ENCODE measurements at regions not wholly inside any gene's neighbourhood (a gene's known extent, or its start where the extent isn't known, plus 50 kb on each side); places are given as distances from the start of the nearest gene placed in this dataset.

- Histone ChIP-seq H3K4me3 (no peak overlapping the region), H3K36me3 (no peaks in the 10 kb centered on the region), H3K27me3 (no peaks in the 10 kb centered on the region), H3K4me1 (no peaks in the 10 kb centered on the region), H3K9me3 (no peaks in the 10 kb centered on the region), H3K9ac (ENCODE audit: low read depth in 2 of 2, low read length in 2 of 2) (no peak overlapping the region), H3K27ac (no peak overlapping the region)
- intact Hi-C loops (cut with DNase I) = no loop called here
- no peak for DNase-seq
- TF ChIP-seq CTCF (IDR thresholded peaks at IDR 0.05) = no peak
Measured at GRCh38 chr4:96247096-96247495, 407.2 kb downstream of the PDHA2 start.

GRCh38 chr4:96248225-96248624 is 408.3 kb downstream of the PDHA2 start:
- no peak for DNase-seq
- TF ChIP-seq CTCF (IDR thresholded peaks at IDR 0.05) = no peak
- Histone ChIP-seq H3K9me3 (no peaks in the 10 kb centered on the region), H3K27ac (no peak overlapping the region), H3K9ac (ENCODE audit: low read depth in 2 of 2, low read length in 2 of 2) (no peak overlapping the region), H3K4me3 (no peak overlapping the region), H3K36me3 (no peaks in the 10 kb centered on the region), H3K4me1 (no peaks in the 10 kb centered on the region), H3K27me3 (no peaks in the 10 kb centered on the region)
- intact Hi-C loops (cut with DNase I) = no loop called here

DNA sequence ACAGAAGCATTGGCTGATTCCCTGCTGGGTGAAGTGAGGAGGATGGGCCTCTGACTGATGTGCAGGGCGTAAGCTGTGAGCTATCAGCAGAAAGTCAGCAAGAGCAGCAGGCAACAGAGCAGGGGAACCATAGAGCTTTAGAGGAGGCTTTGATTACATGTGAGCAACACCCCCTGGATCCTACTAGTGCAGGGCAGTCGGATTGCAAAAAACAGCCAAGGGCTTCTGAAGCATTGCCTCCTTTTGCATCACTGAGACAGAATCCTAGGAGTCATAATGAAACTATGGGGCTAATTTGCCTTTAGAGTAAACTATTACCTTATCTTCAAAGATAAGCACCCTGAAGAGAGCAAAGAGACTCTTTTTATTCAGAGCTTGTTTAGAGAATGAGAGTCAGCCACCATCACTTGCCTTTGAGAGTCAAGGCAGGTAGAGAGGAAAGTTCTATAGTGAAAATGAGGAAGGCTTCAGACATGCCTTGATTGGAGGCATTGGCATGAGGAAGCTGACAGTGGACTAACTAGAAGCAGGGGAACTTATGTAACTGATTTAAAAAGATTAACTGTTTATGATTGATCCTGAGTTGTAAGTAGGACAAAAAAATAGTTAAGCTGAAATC is 420.3 kb downstream of the PDHA2 start:
- H3K9ac ChIP-seq (ENCODE audit: low read depth in 2 of 2, low read length in 2 of 2) = no peak overlapping the region
- no peaks in the 10 kb centered on the region for H3K4me1 ChIP-seq
- no peaks in the 10 kb centered on the region for H3K36me3 ChIP-seq
- intact Hi-C loops (cut with DNase I) = no loop called here
- H3K4me3 ChIP-seq = no peak overlapping the region
- TF ChIP-seq CTCF (IDR thresholded peaks at IDR 0.05) = no peak
- H3K9me3 ChIP-seq = no peaks in the 10 kb centered on the region
- H3K27ac ChIP-seq = no peak overlapping the region
- no peak for DNase-seq
- H3K27me3 ChIP-seq = no peaks in the 10 kb centered on the region

- Histone ChIP-seq H3K4me3 (no peak overlapping the region), H3K9ac (ENCODE audit: low read depth in 2 of 2, low read length in 2 of 2) (no peak overlapping the region), H3K4me1 (no peaks in the 10 kb centered on the region), H3K27ac (no peak overlapping the region), H3K36me3 (no peaks in the 10 kb centered on the region), H3K27me3 (no peaks in the 10 kb centered on the region), H3K9me3 (no peaks in the 10 kb centered on the region)
- no peak for DNase-seq
- TF ChIP-seq CTCF (IDR thresholded peaks at IDR 0.05) = no peak
- intact Hi-C loops (cut with DNase I) = no loop called here
Measured at GRCh38 chr4:96262057-96262456, 422.2 kb downstream of the PDHA2 start.

DNA sequence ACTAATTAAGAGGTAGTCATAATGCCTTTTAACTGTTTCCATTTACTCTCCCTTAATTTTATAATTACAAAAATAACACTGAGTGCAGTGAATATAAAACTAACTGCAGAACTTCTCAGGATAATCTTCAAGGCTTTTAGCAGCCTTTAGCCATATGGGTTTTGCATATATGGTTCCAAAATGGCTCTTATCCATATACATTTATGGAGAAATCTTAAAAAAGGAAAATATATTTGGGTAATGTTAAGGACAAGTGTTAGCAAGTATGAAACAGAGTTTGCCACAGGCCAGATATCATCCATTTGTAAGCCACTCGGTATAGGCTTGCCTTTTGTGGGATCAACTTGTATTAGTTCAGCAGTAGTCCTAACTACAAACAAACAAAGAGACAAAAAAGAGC is 423.4 kb downstream of the PDHA2 start:
- no peak overlapping the region for H3K9ac ChIP-seq (ENCODE audit: low read depth in 2 of 2, low read length in 2 of 2)
- H3K9me3 ChIP-seq = no peaks in the 10 kb centered on the region

More for the DNA sequence above, 423.4 kb downstream of the PDHA2 start:
- Histone ChIP-seq H3K27me3 (no peaks in the 10 kb centered on the region), H3K27ac (no peak overlapping the region), H3K4me3 (no peak overlapping the region), H3K36me3 (no peaks in the 10 kb centered on the region), H3K4me1 (no peaks in the 10 kb centered on the region)
- TF ChIP-seq CTCF (IDR thresholded peaks at IDR 0.05) = no peak
- intact Hi-C loops (cut with DNase I) = no loop called here
- DNase-seq = no peak
